ENCODE measurements at regions not wholly inside any gene's neighbourhood (a gene's known extent, or its start where the extent isn't known, plus 50 kb on each side); places are given as distances from the start of the nearest gene placed in this dataset.

- TF ChIP-seq CTCF (conservative IDR thresholded peaks at IDR 0.05; ENCODE audit: low read depth in 2 of 2) (no peak), EZH2phosphoT487 (IDR thresholded peaks at IDR 0.05; ENCODE audit: unreplicated experiment) (no peak)
These were observed 716.4 kb upstream of the CHAC2 start for GRCh38 chr2:53051157-53051556.

All from GM23338 (cell line).